ENCODE measurements at regions not wholly inside any gene's neighbourhood (a gene's known extent, or its start where the extent isn't known, plus 50 kb on each side); places are given as distances from the start of the nearest gene placed in this dataset.

GRCh38 chr18:40494603-40495002 is 1460.4 kb upstream of the PIK3C3 start:
- no peak overlapping the region for H3K4me3 ChIP-seq (ENCODE audit: insufficient read depth, low read length, poor library complexity, severe bottlenecking)
- H3K27ac ChIP-seq (ENCODE audit: low read depth, low read length) = no peak overlapping the region
- no peak overlapping the region for H3K4me2 ChIP-seq (ENCODE audit: low read depth, low read length, poor library complexity, severe bottlenecking)
- no peaks in the 10 kb centered on the region for H3K9me3 ChIP-seq (ENCODE audit: insufficient read depth, low read length)
- no peak overlapping the region for H3K9ac ChIP-seq (ENCODE audit: low read length)
- no peak overlapping the region for H2AFZ ChIP-seq (ENCODE audit: low read depth, low read length, severe bottlenecking)
- TF ChIP-seq CTCF (IDR thresholded peaks at IDR 0.05; ENCODE audit: insufficient read depth, low read length, poor library complexity, severe bottlenecking) = no peak
- no peak for TF ChIP-seq EZH2phosphoT487 (conservative IDR thresholded peaks at IDR 0.05; ENCODE audit: low read length)
- H3K9me2 ChIP-seq (replicated peaks; ENCODE audit: insufficient read depth, low read length) = 0 out of 2 replicates have a peak, but pooled peaks cover 3% of the 10 kb centered on the region
- no peaks in the 10 kb centered on the region for H3K79me2 ChIP-seq (ENCODE audit: insufficient read depth, low read length)
- H3K27me3 ChIP-seq (ENCODE audit: low read length) = no peaks in the 10 kb centered on the region
- no peaks in the 10 kb centered on the region for H4K20me1 ChIP-seq (ENCODE audit: low read depth, low read length)
- no peaks in the 10 kb centered on the region for H3K36me3 ChIP-seq (ENCODE audit: low read length)
- no peaks in the 10 kb centered on the region for H3F3A ChIP-seq (ENCODE audit: insufficient read depth)

DNA sequence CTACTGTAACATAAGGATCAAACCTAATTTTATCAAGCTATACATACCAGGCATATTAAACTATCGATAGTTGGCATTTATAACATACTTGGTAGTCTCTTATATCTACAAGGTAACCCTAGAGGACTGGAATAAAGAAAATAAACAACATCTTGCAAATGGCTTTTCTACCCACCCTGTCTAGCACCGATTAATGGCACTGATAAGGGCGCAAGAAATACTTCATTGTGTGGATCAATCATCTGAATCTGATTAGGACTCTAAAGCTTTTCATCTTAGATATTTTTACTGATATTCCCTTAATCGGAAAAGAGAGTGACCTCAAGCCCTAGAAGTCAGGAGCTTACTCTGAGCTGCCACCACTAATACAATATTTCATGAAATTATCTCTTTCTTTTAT is 1461.7 kb upstream of the PIK3C3 start:
- Histone ChIP-seq H3K27ac (ENCODE audit: low read depth, low read length) (no peak overlapping the region), H4K20me1 (ENCODE audit: low read depth, low read length) (no peaks in the 10 kb centered on the region), H3F3A (ENCODE audit: insufficient read depth) (no peaks in the 10 kb centered on the region), H2AFZ (ENCODE audit: low read depth, low read length, severe bottlenecking) (no peak overlapping the region), H3K27me3 (ENCODE audit: low read length) (no peaks in the 10 kb centered on the region), H3K9me3 (ENCODE audit: insufficient read depth, low read length) (no peaks in the 10 kb centered on the region), H3K36me3 (ENCODE audit: low read length) (no peaks in the 10 kb centered on the region), H3K79me2 (ENCODE audit: insufficient read depth, low read length) (no peaks in the 10 kb centered on the region), H3K4me3 (ENCODE audit: insufficient read depth, low read length, poor library complexity, severe bottlenecking) (no peak overlapping the region), H3K9me2 (replicated peaks; ENCODE audit: insufficient read depth, low read length) (0 out of 2 replicates have a peak, but pooled peaks cover 3% of the 10 kb centered on the region), H3K4me2 (ENCODE audit: low read depth, low read length, poor library complexity, severe bottlenecking) (no peak overlapping the region), H3K9ac (ENCODE audit: low read length) (no peak overlapping the region)
- no peak for TF ChIP-seq EZH2phosphoT487 (conservative IDR thresholded peaks at IDR 0.05; ENCODE audit: low read length)
- TF ChIP-seq CTCF (IDR thresholded peaks at IDR 0.05; ENCODE audit: insufficient read depth, low read length, poor library complexity, severe bottlenecking) = no peak

- no peak overlapping the region for H3K4me3 ChIP-seq (ENCODE audit: insufficient read depth, low read length, poor library complexity, severe bottlenecking)
- H3K9ac ChIP-seq (ENCODE audit: low read length) = no peak overlapping the region
- H3F3A ChIP-seq (ENCODE audit: insufficient read depth) = no peaks in the 10 kb centered on the region
- H2AFZ ChIP-seq (ENCODE audit: low read depth, low read length, severe bottlenecking) = no peak overlapping the region
- TF ChIP-seq CTCF (IDR thresholded peaks at IDR 0.05; ENCODE audit: insufficient read depth, low read length, poor library complexity, severe bottlenecking) (no peak), EZH2phosphoT487 (conservative IDR thresholded peaks at IDR 0.05; ENCODE audit: low read length) (no peak)
- no peaks in the 10 kb centered on the region for H3K27me3 ChIP-seq (ENCODE audit: low read length)
- no peaks in the 10 kb centered on the region; the same call in 1 of the 2 replicates for H3K9me3 ChIP-seq (ENCODE audit: insufficient read depth, low read length)
- no peaks in the 10 kb centered on the region for H3K9me2 ChIP-seq (replicated peaks; ENCODE audit: insufficient read depth, low read length)
- H3K27ac ChIP-seq (ENCODE audit: low read depth, low read length) = no peak overlapping the region
- no peaks in the 10 kb centered on the region for H3K36me3 ChIP-seq (ENCODE audit: low read length)
- no peak overlapping the region for H3K4me2 ChIP-seq (ENCODE audit: low read depth, low read length, poor library complexity, severe bottlenecking)
- H4K20me1 ChIP-seq (ENCODE audit: low read depth, low read length) = no peaks in the 10 kb centered on the region
- H3K79me2 ChIP-seq (ENCODE audit: insufficient read depth, low read length) = no peaks in the 10 kb centered on the region
These were observed 1465.7 kb upstream of the PIK3C3 start for GRCh38 chr18:40489301-40489700.

All from SU-DHL-6 (cell line).